ENCODE measurements at regions not wholly inside any gene's neighbourhood (a gene's known extent, or its start where the extent isn't known, plus 50 kb on each side); places are given as distances from the start of the nearest gene placed in this dataset.

DNA sequence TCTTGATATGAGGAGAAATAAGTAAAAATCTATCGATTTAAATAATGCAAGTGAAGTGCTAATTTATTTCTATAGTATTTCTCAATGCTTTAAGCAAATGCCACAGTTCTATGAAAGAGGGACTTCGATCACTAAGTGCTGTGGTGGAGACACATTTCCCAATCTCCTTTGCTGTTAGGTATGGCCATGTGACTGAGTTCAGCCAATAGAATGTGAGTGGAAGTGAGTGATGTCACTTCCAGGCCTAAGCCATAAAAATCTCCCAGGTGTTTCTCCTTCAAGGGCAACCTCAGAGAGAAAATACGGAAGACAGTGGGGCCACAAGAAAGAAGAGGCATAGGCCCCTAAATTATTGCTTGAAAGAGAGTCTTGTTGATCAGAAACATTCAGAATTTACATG is 100.3 kb upstream of the ANKH start:
- no peak for DNase-seq (ENCODE audit: low spot score)
- H3K27me3 ChIP-seq (replicated peaks; ENCODE audit: insufficient read depth, low read depth, low read length, poor library complexity), result no peaks in the 10 kb centered on the region
- H3K4me3 ChIP-seq (ENCODE audit: low read depth, low read length, poor library complexity, severe bottlenecking), result no peak overlapping the region
- H3K4me1 ChIP-seq (ENCODE audit: insufficient read depth, low read length, poor library complexity, severe bottlenecking), result no peaks in the 10 kb centered on the region
- H3K36me3 ChIP-seq (ENCODE audit: insufficient read depth, low read length, poor library complexity, severe bottlenecking), result no peaks in the 10 kb centered on the region
- TF ChIP-seq EZH2 (IDR thresholded peaks at IDR 0.05; ENCODE audit: borderline replicate concordance, low read depth, low read length, poor library complexity, severe bottlenecking), result no peak
- TF ChIP-seq, protein P1, sequence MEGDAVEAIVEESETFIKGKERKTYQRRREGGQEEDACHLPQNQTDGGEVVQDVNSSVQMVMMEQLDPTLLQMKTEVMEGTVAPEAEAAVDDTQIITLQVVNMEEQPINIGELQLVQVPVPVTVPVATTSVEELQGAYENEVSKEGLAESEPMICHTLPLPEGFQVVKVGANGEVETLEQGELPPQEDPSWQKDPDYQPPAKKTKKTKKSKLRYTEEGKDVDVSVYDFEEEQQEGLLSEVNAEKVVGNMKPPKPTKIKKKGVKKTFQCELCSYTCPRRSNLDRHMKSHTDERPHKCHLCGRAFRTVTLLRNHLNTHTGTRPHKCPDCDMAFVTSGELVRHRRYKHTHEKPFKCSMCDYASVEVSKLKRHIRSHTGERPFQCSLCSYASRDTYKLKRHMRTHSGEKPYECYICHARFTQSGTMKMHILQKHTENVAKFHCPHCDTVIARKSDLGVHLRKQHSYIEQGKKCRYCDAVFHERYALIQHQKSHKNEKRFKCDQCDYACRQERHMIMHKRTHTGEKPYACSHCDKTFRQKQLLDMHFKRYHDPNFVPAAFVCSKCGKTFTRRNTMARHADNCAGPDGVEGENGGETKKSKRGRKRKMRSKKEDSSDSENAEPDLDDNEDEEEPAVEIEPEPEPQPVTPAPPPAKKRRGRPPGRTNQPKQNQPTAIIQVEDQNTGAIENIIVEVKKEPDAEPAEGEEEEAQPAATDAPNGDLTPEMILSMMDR (conservative IDR thresholded peaks at IDR 0.05; ENCODE audit: low read depth, low read length), result no peak
- ChIA-PET CTCF (no interaction called here), POLR2A (ENCODE audit: low non-redundant PET) (no interaction called here)
- intact Hi-C loops (cut with micrococcal nuclease; ENCODE audit: unreplicated experiment), result no loop called here
- no peaks in the 10 kb centered on the region for H3K9me3 ChIP-seq (ENCODE audit: low read depth, low read length, poor library complexity, severe bottlenecking)
- H3K27ac ChIP-seq (ENCODE audit: low read depth, low read length, poor library complexity, severe bottlenecking), result no peak overlapping the region
- no TSS peak for BruUV-seq (replicated peaks)

DNA sequence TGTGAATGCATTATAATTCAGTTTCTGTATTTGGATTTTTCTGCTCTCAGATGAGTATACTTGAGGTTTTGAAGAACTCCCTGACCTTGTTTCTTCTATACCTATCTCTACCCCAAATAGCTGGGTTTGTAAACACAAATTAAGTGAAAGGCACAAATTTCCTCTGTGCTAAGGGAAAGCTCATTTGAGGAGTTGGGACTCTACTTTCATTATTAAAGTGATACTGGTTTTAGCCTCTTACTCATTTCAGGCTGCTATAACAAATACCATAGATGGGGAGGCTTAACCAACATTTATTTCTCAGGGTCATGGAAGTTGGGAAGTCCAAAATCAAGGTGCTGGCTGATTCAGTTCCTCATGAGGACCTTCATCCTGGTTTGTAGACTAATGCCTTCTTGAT is 97.2 kb upstream of the ANKH start:
- no TSS peak for BruUV-seq (replicated peaks)

DNA sequence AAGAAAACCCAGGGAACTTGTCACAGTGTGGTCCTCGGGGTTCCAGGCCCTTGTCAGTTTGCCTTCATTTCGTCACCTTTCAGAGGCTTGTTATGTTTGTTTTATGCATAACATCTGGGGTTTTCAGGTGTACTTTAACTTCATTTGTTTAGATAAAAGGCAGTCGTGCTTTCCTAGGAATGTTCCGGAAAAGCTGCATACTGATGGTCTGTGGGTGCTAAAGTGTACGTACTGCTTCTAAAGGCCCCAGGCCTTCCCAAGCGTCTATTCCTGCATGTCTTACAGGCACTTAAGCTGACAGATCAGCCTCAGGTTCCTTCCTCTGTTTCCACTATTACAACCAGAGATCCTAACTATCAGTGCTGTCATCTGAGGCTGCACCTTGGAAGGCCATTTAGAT is 95.6 kb upstream of the ANKH start:
- no peaks in the 10 kb centered on the region for H3K4me1 ChIP-seq (ENCODE audit: insufficient read depth, low read length, poor library complexity, severe bottlenecking)
- H3K4me3 ChIP-seq (ENCODE audit: low read depth, low read length, poor library complexity, severe bottlenecking), result no peak overlapping the region
- POLR2A ChIA-PET (ENCODE audit: low non-redundant PET), result no interaction called here
- no peak for TF ChIP-seq EZH2 (IDR thresholded peaks at IDR 0.05; ENCODE audit: borderline replicate concordance, low read depth, low read length, poor library complexity, severe bottlenecking)
- TF ChIP-seq, protein P1 (conservative IDR thresholded peaks at IDR 0.05; ENCODE audit: low read depth, low read length), result no peak
- CTCF ChIA-PET, result no interaction called here
- H3K27me3 ChIP-seq (replicated peaks; ENCODE audit: insufficient read depth, low read depth, low read length, poor library complexity), result no peaks in the 10 kb centered on the region
- H3K36me3 ChIP-seq (ENCODE audit: insufficient read depth, low read length, poor library complexity, severe bottlenecking), result no peaks in the 10 kb centered on the region
- intact Hi-C loops (cut with micrococcal nuclease; ENCODE audit: unreplicated experiment), result no loop called here
- no peaks in the 10 kb centered on the region for H3K9me3 ChIP-seq (ENCODE audit: low read depth, low read length, poor library complexity, severe bottlenecking)
- H3K27ac ChIP-seq (ENCODE audit: low read depth, low read length, poor library complexity, severe bottlenecking), result no peak overlapping the region
- DNase-seq (ENCODE audit: low spot score), result no peak
- BruUV-seq (replicated peaks), result no TSS peak

More for the DNA sequence above, 97.2 kb upstream of the ANKH start:
- Histone ChIP-seq H3K27me3 (replicated peaks; ENCODE audit: insufficient read depth, low read depth, low read length, poor library complexity) (no peaks in the 10 kb centered on the region), H3K9me3 (ENCODE audit: low read depth, low read length, poor library complexity, severe bottlenecking) (no peaks in the 10 kb centered on the region), H3K4me3 (ENCODE audit: low read depth, low read length, poor library complexity, severe bottlenecking) (no peak overlapping the region), H3K27ac (ENCODE audit: low read depth, low read length, poor library complexity, severe bottlenecking) (no peak overlapping the region), H3K4me1 (ENCODE audit: insufficient read depth, low read length, poor library complexity, severe bottlenecking) (no peaks in the 10 kb centered on the region), H3K36me3 (ENCODE audit: insufficient read depth, low read length, poor library complexity, severe bottlenecking) (no peaks in the 10 kb centered on the region)
- intact Hi-C loops (cut with micrococcal nuclease; ENCODE audit: unreplicated experiment), result no loop called here
- TF ChIP-seq, protein P1 (conservative IDR thresholded peaks at IDR 0.05; ENCODE audit: low read depth, low read length), result no peak
- TF ChIP-seq EZH2 (IDR thresholded peaks at IDR 0.05; ENCODE audit: borderline replicate concordance, low read depth, low read length, poor library complexity, severe bottlenecking), result no peak
- no peak for DNase-seq (ENCODE audit: low spot score)
- ChIA-PET POLR2A (ENCODE audit: low non-redundant PET) (interaction anchor here (0.6 kb wide), 1 partner anchor 46 kb away, joined by 3 read pairs; no protein-coding TSS in a partner anchor), CTCF (no interaction called here)
